HG03066 (cell line): ENCODE measurements at regions not wholly inside any gene's neighbourhood (a gene's known extent, or its start where the extent isn't known, plus 50 kb on each side); places are given as distances from the start of the nearest gene placed in this dataset.

Experiments
- ATAC-seq: cut with Tn5 transposase; IDR thresholded peaks from one replicate; pipeline ENCODE4 v1.9.1; 2021; ENCODE audit warnings: low read depth; ENCODE audit not compliant: unreplicated experiment

- ATAC-seq: no peak
Observed at GRCh38 chr20:40925829-40926510, 102.7 kb upstream of the TOP1 start.

GRCh38 chr20:40926928-40927327 lies 101.7 kb upstream of the TOP1 start:
- no peak for ATAC-seq

GRCh38 chr20:40930561-40930960 lies 98.1 kb upstream of the TOP1 start:
- no peak for ATAC-seq

GRCh38 chr20:40931410-40932044 lies 97.1 kb upstream of the TOP1 start:
- ATAC-seq: no peak

GRCh38 chr20:40932436-40932835 lies 96.2 kb upstream of the TOP1 start:
- ATAC-seq: no peak

DNA sequence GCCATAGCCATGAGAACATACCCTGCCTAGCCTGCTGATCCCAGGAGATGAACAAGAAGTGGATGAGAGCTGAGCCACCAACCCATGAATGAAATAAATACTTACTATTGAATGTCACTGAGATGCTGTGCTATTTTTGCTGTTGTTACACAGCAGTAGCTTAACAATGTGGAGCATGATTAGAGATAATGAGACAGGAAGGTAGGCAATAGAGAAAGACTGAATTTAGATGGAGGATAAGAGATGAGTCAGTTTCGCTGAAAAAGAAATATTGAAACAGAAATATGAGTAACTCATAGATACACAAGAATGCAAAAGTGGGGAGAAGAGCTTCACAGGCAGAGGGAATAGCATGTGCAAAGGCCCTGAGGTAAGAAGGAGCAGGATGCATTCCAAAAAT lies 94.9 kb upstream of the TOP1 start:
- ATAC-seq: no peak

- ATAC-seq: no peak
Observed at GRCh38 chr20:40938020-40938419, 90.6 kb upstream of the TOP1 start.

GRCh38 chr20:40939667-40940066 lies 89.0 kb upstream of the TOP1 start:
- no peak for ATAC-seq

GRCh38 chr20:40941133-40941610 lies 87.5 kb upstream of the TOP1 start:
- no peak for ATAC-seq

- ATAC-seq: no peak
Observed at GRCh38 chr20:40942006-40942405, 86.6 kb upstream of the TOP1 start.

GRCh38 chr20:40942775-40943174 lies 85.8 kb upstream of the TOP1 start:
- no peak for ATAC-seq

DNA sequence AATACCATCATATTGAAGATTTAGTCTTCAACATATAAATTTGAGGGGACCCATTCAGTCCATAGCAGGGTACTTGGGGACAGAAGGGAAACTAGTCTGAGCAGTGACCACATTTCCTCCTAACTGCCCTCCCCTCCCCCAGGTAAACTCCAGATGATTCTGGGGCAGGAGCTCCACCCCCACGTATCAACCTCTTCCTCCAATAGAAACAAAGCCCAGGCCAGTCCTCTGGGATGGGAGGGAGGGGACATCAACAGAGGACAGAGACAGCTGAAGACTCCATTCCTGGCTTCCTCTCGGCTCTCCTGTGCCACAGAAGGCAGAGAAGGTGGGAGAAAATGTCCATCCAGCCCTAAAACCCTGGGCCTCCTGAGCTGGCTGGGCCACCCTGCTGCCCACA lies 85.0 kb upstream of the TOP1 start:
- no peak for ATAC-seq

GRCh38 chr20:40945189-40945588 lies 83.4 kb upstream of the TOP1 start:
- no peak for ATAC-seq

- ATAC-seq: no peak
Observed at GRCh38 chr20:40945754-40946450, 82.7 kb upstream of the TOP1 start.

- no peak for ATAC-seq
Observed at GRCh38 chr20:40946451-40946850, 82.2 kb upstream of the TOP1 start.

DNA sequence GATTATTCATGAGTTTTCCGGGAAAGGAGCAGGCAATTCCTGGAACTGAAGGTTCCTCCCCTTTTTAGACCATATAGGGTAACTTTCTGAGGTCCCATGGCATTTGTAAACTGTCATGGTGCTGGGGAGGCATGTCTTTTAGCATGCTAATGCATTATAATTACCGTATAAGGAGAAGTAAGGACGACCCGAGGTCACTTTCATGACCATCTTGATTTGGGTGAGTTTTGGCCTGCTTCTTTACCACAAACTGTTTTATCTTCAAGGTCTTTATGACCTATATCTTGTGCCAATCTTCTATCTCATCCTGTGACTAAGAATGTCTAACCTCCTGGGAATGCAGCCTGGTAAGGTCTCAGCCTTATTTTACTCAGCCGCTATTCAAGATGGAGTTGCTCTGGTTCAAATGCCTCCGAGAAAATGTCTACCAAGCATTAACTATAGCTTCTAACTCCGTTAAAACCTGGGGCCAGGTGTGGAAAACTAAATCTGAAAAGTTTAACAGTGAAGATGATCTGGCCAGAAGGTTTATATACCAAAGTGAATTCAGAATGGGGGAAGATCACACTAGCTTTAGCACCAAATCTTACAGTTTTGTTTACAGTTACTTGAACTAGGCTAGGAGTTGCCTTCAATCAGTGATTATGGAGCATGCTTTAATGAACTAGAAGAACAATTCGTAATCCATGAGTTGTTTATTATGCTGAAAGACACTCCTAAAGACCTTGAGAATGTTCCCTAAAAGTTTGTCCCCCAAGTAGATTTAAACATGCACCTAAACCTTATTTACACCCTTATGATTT lies 80.0 kb upstream of the TOP1 start:
- ATAC-seq: no peak

- ATAC-seq: no peak
Observed at GRCh38 chr20:40949346-40949745, 79.3 kb upstream of the TOP1 start.

- ATAC-seq: no peak
Observed at GRCh38 chr20:40952136-40952535, 76.5 kb upstream of the TOP1 start.

- ATAC-seq: no peak
Observed at GRCh38 chr20:40953416-40953815, 75.2 kb upstream of the TOP1 start.

DNA sequence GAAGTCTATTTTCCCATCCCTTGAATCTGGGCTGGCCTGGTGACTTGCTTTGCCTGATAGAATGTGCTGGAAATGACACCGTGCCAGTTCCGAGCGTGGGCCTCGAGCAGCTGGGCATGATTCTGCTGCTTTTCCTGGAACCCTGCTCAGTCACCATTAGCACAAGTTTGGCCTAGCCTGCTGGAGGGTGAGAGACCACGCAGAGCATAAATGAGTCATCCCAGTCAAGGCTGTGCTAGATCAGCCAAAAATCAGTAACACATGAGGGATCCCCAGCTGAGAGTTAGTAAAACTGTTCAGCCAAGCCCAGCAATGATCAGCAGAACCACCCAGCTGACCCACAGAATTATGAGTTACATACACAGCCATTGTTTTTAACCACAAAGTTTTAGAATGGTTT lies 74.8 kb upstream of the TOP1 start:
- no peak for ATAC-seq
